ENCODE measurements at regions not wholly inside any gene's neighbourhood (a gene's known extent, or its start where the extent isn't known, plus 50 kb on each side); places are given as distances from the start of the nearest gene placed in this dataset.

- intact Hi-C loops (cut with DNase I; ENCODE audit: low total_unique reads) = no loop called here
- no peak for DNase-seq (ENCODE audit: low spot score in 2 of 2)
- H3K4me3 ChIP-seq (ENCODE audit: low read depth, poor library complexity, severe bottlenecking) = no peak overlapping the region
- no peak for TF ChIP-seq CTCF (IDR thresholded peaks at IDR 0.05)
- TF ChIP-seq POLR2A (IDR thresholded peaks at IDR 0.05) = no peak
Observed at GRCh38 chr1:209461168-209461567, 122.3 kb upstream of the CAMK1G start.

GRCh38 chr1:209462433-209462832 is 121.1 kb upstream of the CAMK1G start:
- no peak overlapping the region for H3K4me3 ChIP-seq (ENCODE audit: low read depth, poor library complexity, severe bottlenecking)
- no peak for DNase-seq (ENCODE audit: low spot score in 2 of 2)
- intact Hi-C loops (cut with DNase I; ENCODE audit: low total_unique reads) = no loop called here
- TF ChIP-seq CTCF (IDR thresholded peaks at IDR 0.05) = no peak
- TF ChIP-seq POLR2A (IDR thresholded peaks at IDR 0.05) = no peak

GRCh38 chr1:209463441-209463840 is 120.1 kb upstream of the CAMK1G start:
- TF ChIP-seq CTCF (IDR thresholded peaks at IDR 0.05) = no peak
- TF ChIP-seq POLR2A (IDR thresholded peaks at IDR 0.05) = no peak
- intact Hi-C loops (cut with DNase I; ENCODE audit: low total_unique reads) = no loop called here
- no peak for DNase-seq (ENCODE audit: low spot score in 2 of 2)
- 95 to 100% methylated on average over 1 of the region's 1 CpG for WGBS, 2 donors
- no peak overlapping the region for H3K4me3 ChIP-seq (ENCODE audit: low read depth, poor library complexity, severe bottlenecking)

- H3K4me3 ChIP-seq (ENCODE audit: low read depth, poor library complexity, severe bottlenecking) = no peak overlapping the region
- no peak for DNase-seq (ENCODE audit: low spot score in 2 of 2)
- intact Hi-C loops (cut with DNase I; ENCODE audit: low total_unique reads) = no loop called here
- no peak for TF ChIP-seq CTCF (IDR thresholded peaks at IDR 0.05)
- TF ChIP-seq POLR2A (IDR thresholded peaks at IDR 0.05) = no peak
Observed at GRCh38 chr1:209473025-209473424, 110.5 kb upstream of the CAMK1G start.

- TF ChIP-seq POLR2A (IDR thresholded peaks at IDR 0.05) (no peak), CTCF (IDR thresholded peaks at IDR 0.05) (no peak)
- 87 to 92% methylated on average over 6 of the region's 6 CpGs for WGBS, 2 donors
- no peak for DNase-seq (ENCODE audit: low spot score in 2 of 2)
- no peak overlapping the region for H3K4me3 ChIP-seq (ENCODE audit: low read depth, poor library complexity, severe bottlenecking)
- intact Hi-C loops (cut with DNase I; ENCODE audit: low total_unique reads) = no loop called here
Observed at GRCh38 chr1:209480345-209480744, 103.2 kb upstream of the CAMK1G start.

- no peak for DNase-seq (ENCODE audit: low spot score in 2 of 2)
- TF ChIP-seq POLR2A (IDR thresholded peaks at IDR 0.05) = no peak
- TF ChIP-seq CTCF (IDR thresholded peaks at IDR 0.05) = no peak
- 58 to 72% methylated on average over 4 of the region's 4 CpGs for WGBS, 2 donors
- intact Hi-C loops (cut with DNase I; ENCODE audit: low total_unique reads) = no loop called here
- H3K4me3 ChIP-seq (ENCODE audit: low read depth, poor library complexity, severe bottlenecking) = no peak overlapping the region
Observed at GRCh38 chr1:209483691-209484090, 99.8 kb upstream of the CAMK1G start.

Measured in lower leg skin (tissue), 4 donors.